ENCODE measurements at regions not wholly inside any gene's neighbourhood (a gene's known extent, or its start where the extent isn't known, plus 50 kb on each side); places are given as distances from the start of the nearest gene placed in this dataset.

DNA sequence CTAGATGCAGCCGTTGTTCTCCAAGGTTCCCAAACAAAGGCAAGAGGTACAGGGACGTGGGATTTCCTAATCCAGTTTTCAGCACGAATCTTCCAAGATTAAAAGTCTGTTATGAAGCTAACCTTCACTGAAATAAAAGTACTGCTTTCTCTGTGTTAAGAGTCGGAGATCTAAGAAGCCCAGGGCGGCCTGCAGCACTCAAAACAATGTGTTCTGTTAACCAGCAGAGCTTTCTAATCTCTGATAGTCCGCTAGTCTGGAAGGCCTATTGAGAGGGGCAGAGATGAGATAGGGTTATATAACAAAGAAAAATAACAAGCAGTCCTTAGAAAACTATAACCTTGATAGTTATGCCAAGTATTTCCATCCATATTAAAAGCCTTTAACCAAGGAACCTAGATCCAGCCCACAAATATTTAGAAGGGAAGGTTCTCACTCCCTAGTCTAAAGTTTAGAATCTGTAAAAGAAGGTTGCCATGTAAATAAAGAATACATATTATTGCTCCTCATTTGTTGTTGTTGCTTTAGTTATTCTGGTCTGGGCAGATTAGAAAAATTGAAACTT lies 106.3 kb upstream of the SVIL start:
- FAIRE-seq (no peak), DNase-seq (ENCODE audit: insufficient read length, low spot score) (no peak)
- TF ChIP-seq TAF1 (IDR thresholded peaks at IDR 0.05; ENCODE audit: low read depth, low read length): no peak
- no peak for TF ChIP-seq PAX5 (IDR thresholded peaks at IDR 0.05; ENCODE audit: insufficient read depth, low read length, severe bottlenecking)
- TF ChIP-seq POLR2A (IDR thresholded peaks at IDR 0.05; ENCODE audit: low read depth, low read length): no peak
- no peak for TF ChIP-seq POU2F2 (IDR thresholded peaks at IDR 0.05; ENCODE audit: low read depth, low read length)
- TF ChIP-seq SPI1 (IDR thresholded peaks at IDR 0.05; ENCODE audit: low read depth, low read length): no peak
- TF ChIP-seq POLR2AphosphoS5 (IDR thresholded peaks at IDR 0.05; ENCODE audit: low read depth, low read length): no peak

DNA sequence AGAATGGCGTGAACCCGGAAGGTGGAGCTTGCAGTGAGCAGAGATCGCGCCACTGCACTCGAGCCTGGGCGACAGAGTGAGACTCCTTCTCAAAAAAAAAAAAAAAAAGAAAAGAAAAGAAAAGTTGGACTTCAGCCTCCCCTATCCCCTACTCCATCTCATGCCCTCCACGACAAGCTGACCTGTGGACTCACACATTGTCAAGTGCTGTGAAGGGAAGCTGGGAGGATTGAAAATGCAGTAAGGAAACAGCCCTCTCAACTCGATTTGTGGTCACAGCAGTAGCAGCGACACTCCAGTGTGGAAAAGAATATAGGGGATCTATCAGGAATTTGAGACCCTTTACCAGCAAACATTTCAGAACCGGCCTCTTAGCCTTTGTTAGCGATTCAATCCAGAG lies 103.6 kb upstream of the SVIL start:
- no peak for TF ChIP-seq SPI1 (IDR thresholded peaks at IDR 0.05; ENCODE audit: low read depth, low read length)
- DNase-seq (ENCODE audit: insufficient read length, low spot score): no peak
- no peak for FAIRE-seq

DNA sequence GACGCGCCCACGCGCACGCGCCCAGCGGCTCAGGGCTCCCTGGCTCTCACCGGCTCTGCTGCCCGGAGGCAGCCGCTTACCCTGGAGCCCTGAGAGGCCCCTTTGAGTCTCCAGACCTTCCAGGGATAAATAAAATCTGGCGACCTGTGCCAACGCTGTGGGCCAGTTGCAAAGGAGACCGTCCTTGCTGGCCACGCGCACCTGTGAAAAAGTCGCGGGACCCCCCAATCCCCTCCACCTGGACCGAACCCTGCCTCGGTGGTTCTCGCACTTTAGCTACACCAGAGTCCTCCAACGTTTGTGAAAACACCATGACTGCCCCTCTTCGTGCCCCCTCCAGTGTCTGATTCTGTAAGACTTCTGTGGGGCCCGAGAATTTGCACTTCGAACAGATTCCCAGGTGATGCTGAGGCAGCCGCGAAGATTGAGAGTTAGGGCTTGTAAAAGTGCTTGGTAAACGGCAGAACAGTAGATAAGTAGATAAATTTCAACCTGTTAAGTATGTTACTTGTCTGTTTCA lies 102.4 kb upstream of the SVIL start:
- no peak for DNase-seq (ENCODE audit: insufficient read length, low spot score)
- no peak for FAIRE-seq

DNA sequence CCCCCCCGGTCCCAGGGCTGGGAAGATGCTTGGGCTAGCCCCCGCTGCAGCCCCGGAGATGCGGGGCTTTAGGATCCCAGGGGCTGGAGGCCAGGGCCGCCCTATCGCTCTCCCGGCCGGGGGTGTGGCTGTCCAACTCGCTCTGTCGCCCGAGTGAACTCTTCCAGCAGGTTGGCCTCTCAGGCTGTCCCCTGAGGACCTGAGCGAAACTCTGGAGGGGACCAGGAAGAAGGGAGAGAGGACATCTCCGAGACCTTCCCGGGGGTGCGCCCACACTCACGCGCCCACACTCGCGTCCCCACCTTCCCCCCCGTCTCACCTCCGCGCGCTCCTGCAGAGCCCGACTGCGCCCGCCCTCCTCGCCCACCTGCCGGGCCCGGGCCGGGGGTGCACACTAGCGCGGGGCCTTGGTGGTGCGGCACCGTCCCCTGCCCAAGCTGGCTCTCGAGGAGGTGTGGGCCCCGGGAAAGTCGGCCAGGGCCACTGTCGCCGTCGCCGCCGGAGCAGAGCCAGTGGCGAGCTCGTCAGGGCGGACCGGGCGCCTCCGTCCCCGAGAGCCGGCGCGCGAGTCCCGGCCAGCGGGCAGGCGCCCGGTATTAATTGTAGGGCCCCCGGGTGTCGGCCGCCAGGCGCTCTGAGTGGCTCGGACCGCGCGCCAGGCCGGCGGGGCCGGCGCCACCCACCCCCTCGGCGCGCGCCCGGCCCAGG lies 101.7 kb upstream of the SVIL start:
- FAIRE-seq (no peak), DNase-seq (ENCODE audit: insufficient read length, low spot score) (peak; percentile 29)
- no peak for TF ChIP-seq SPI1 (IDR thresholded peaks at IDR 0.05; ENCODE audit: low read depth, low read length)
- no peak for TF ChIP-seq POLR2AphosphoS5 (IDR thresholded peaks at IDR 0.05; ENCODE audit: low read depth, low read length)
- no peak for TF ChIP-seq TAF1 (IDR thresholded peaks at IDR 0.05; ENCODE audit: low read depth, low read length)
- TF ChIP-seq POU2F2 (IDR thresholded peaks at IDR 0.05; ENCODE audit: low read depth, low read length): no peak
- no peak for TF ChIP-seq PAX5 (IDR thresholded peaks at IDR 0.05; ENCODE audit: insufficient read depth, low read length, severe bottlenecking)
- TF ChIP-seq POLR2A (IDR thresholded peaks at IDR 0.05; ENCODE audit: low read depth, low read length): no peak

More for the DNA sequence above, 102.4 kb upstream of the SVIL start:
- no peak for TF ChIP-seq SPI1 (IDR thresholded peaks at IDR 0.05; ENCODE audit: low read depth, low read length)
- no peak for TF ChIP-seq TAF1 (IDR thresholded peaks at IDR 0.05; ENCODE audit: low read depth, low read length)
- no peak for TF ChIP-seq POLR2A (IDR thresholded peaks at IDR 0.05; ENCODE audit: low read depth, low read length)
- no peak for TF ChIP-seq POU2F2 (IDR thresholded peaks at IDR 0.05; ENCODE audit: low read depth, low read length)
- no peak for TF ChIP-seq POLR2AphosphoS5 (IDR thresholded peaks at IDR 0.05; ENCODE audit: low read depth, low read length)
- TF ChIP-seq PAX5 (IDR thresholded peaks at IDR 0.05; ENCODE audit: insufficient read depth, low read length, severe bottlenecking): no peak

DNA sequence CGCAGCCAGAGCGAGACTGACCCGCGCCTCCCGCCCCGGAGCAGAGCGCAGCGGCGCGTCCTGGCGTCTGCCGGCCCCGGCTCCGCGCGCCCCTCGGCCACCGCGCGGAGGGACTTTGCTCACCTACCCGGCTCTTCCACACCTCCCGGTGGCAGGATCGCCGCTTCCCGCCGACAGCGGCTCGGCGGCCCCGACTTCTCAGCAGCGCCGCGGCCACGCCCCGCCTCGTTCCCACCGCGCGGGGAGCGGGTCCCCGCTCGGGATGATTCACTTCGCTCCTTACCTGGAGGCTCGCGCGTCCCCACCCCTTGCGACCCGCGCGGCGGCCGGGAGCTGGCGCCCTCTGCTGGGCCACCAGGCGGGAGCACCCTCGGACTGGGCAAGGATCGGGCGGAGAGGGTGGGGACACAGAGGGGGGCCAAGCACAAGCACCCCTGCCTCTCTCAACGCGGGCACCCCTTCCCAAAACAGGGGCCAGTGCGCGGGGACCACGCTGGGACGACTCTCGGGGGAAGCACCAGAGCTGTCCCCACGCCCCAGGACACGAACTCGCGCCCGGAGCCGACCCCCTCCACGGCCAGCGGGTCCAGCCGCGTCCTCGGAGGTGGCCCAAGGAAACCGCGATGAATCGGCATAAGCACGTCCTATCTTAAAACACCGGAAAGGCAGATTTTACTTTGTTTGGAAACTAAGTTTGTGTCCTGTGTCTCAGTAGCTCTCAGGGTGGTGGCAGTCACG lies 101.0 kb upstream of the SVIL start:
- FAIRE-seq: peak; percentile 64

DNA sequence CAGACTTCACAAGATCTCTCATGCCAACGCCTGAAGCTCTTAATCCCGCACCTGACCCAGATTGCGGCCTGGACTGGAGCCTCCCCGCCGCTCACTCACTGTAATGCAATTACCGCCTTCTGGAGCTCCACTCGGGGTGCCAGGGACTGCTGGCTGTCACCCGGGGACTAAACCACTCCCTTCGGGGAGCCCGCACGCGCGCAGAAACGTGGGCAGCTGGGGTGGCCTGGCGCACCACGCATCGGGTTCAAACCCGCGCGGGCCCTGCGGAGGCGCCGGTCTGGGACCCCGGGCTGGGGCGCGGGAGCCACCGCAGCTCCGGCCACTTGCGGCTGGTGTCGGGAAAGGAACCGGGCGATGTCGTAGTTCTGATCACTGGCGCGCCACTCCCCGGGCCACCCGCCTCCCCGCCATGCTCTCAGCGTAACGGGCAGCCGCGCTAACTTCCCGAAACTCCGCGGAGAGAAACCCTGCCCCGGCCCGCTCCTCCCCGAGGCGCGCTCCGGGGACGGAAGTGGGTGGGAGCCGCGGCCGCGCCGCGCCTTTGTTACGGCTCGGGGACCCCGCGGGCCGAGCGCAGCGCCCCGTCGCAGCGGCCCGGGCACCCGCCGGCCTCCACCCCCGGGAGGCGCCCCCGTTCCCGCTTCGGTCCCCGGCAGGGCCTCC lies 100.3 kb upstream of the SVIL start:
- FAIRE-seq (no peak), DNase-seq (ENCODE audit: insufficient read length, low spot score) (peak; percentile 23)
- no peak for TF ChIP-seq POU2F2 (IDR thresholded peaks at IDR 0.05; ENCODE audit: low read depth, low read length)
- no peak for TF ChIP-seq POLR2AphosphoS5 (IDR thresholded peaks at IDR 0.05; ENCODE audit: low read depth, low read length)
- no peak for TF ChIP-seq PAX5 (IDR thresholded peaks at IDR 0.05; ENCODE audit: insufficient read depth, low read length, severe bottlenecking)
- TF ChIP-seq TAF1 (IDR thresholded peaks at IDR 0.05; ENCODE audit: low read depth, low read length): no peak
- TF ChIP-seq POLR2A (IDR thresholded peaks at IDR 0.05; ENCODE audit: low read depth, low read length): no peak
- TF ChIP-seq SPI1 (IDR thresholded peaks at IDR 0.05; ENCODE audit: low read depth, low read length): no peak

More for the DNA sequence above, 101.0 kb upstream of the SVIL start:
- DNase-seq (ENCODE audit: insufficient read length, low spot score): peak; percentile 91
- TF ChIP-seq PAX5 (IDR thresholded peaks at IDR 0.05; ENCODE audit: insufficient read depth, low read length, severe bottlenecking): no peak
- TF ChIP-seq POLR2AphosphoS5 (IDR thresholded peaks at IDR 0.05; ENCODE audit: low read depth, low read length): no peak
- no peak for TF ChIP-seq TAF1 (IDR thresholded peaks at IDR 0.05; ENCODE audit: low read depth, low read length)
- no peak for TF ChIP-seq SPI1 (IDR thresholded peaks at IDR 0.05; ENCODE audit: low read depth, low read length)
- no peak for TF ChIP-seq POLR2A (IDR thresholded peaks at IDR 0.05; ENCODE audit: low read depth, low read length)

DNA sequence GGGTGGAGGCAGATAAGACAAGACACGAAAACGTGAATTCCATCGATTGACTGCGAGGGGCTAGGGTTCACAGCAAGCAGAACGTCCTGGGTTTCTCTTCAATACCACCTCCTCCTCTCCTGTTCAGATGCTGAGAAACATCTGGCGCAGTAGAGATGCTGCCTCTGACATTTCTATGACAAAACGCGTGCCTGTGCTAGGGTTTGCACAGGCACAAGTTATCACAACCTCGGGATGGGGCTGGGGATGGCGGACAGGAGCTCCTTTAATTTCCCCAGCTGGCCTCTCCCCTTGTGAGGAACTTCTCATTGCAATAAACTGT lies 99.8 kb upstream of the SVIL start:
- TF ChIP-seq POLR2AphosphoS5 (IDR thresholded peaks at IDR 0.05; ENCODE audit: low read depth, low read length) (no peak), SPI1 (IDR thresholded peaks at IDR 0.05; ENCODE audit: low read depth, low read length) (no peak), PAX5 (IDR thresholded peaks at IDR 0.05; ENCODE audit: insufficient read depth, low read length, severe bottlenecking) (no peak), TAF1 (IDR thresholded peaks at IDR 0.05; ENCODE audit: low read depth, low read length) (no peak), POU2F2 (IDR thresholded peaks at IDR 0.05; ENCODE audit: low read depth, low read length) (no peak), POLR2A (IDR thresholded peaks at IDR 0.05; ENCODE audit: low read depth, low read length) (no peak)
- FAIRE-seq: no peak
- DNase-seq (ENCODE audit: insufficient read length, low spot score): peak; percentile 7

DNA sequence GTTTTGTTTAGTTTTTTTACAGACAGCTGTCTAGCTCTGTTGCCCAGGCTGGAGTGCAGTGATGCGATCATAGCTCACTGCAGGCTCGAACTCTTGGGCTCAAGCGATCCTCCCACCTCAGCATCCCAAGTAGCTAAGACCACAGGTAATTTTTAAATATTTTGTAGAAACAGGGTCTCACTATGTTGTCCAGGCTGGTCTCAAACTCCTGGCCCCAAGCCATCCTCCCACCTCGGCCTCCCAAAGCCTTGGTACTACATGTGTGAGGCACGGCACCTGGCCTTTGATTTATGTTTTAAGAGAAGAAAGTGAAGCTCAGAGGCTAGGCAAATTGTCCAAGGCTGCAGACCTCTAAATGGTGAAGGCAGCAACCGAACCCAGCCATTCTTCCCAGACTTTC lies 98.6 kb upstream of the SVIL start:
- no peak for FAIRE-seq
- DNase-seq (ENCODE audit: insufficient read length, low spot score): no peak

DNA sequence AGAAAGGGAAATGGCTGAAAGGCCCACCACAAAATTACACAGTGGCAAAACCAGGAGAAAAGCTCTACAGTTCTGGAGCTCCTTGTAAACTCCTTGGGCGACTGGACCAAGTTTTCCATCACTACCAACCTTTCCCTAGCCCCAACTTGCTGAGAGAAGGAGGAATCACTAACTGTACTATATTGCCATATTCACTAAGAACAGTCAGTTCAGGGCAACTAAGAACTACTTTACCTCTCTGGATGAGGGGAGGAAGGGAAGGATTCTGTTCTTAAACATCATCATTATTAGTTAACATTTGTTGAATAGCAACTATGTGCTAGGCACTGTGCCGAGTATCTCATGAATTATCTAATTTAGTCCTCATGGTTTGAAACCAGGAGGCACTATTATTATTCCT lies 98.1 kb upstream of the SVIL start:
- DNase-seq (ENCODE audit: insufficient read length, low spot score): no peak
- no peak for FAIRE-seq
- TF ChIP-seq TAF1 (IDR thresholded peaks at IDR 0.05; ENCODE audit: low read depth, low read length) (no peak), POLR2AphosphoS5 (IDR thresholded peaks at IDR 0.05; ENCODE audit: low read depth, low read length) (no peak), PAX5 (IDR thresholded peaks at IDR 0.05; ENCODE audit: insufficient read depth, low read length, severe bottlenecking) (no peak), POU2F2 (IDR thresholded peaks at IDR 0.05; ENCODE audit: low read depth, low read length) (no peak), POLR2A (IDR thresholded peaks at IDR 0.05; ENCODE audit: low read depth, low read length) (no peak), SPI1 (IDR thresholded peaks at IDR 0.05; ENCODE audit: low read depth, low read length) (no peak)

More for the DNA sequence above, 98.6 kb upstream of the SVIL start:
- no peak for TF ChIP-seq SPI1 (IDR thresholded peaks at IDR 0.05; ENCODE audit: low read depth, low read length)

All from GM12891 (cell line).